RWPE1 (cell line): ENCODE measurements at regions not wholly inside any gene's neighbourhood (a gene's known extent, or its start where the extent isn't known, plus 50 kb on each side); places are given as distances from the start of the nearest gene placed in this dataset.

Experiments used
- CTCF ChIA-PET: fragments of 350-600 bp; sonication (Branson Sonifier 250); formaldehyde crosslinking; extraction: SDS; loops from one replicate; lab custom pipeline; 2021; lab: Yijun Ruan, JAX
- POLR2A ChIA-PET: fragments of 400-600 bp; formaldehyde crosslinking; extraction: SDS; loops from one replicate; lab custom pipeline; 2020; ENCODE audit warnings: antibody characterized with exemption; ENCODE audit not compliant: low non-redundant PET; lab: Yijun Ruan, JAX
- DNase-seq: peaks from one replicate; pipeline ENCODE4 v3.0.0; 2012; ENCODE audit warnings: low spot score
- H3K27ac ChIP-seq: fragments of 450-650 bp; 2 replicates; pipeline ENCODE4 v1.5.1; 2017
- TF ChIP-seq, protein P1 (sequence below): fragments of 450-650 bp; conservative IDR thresholded peaks from 2 replicates; pipeline ENCODE4 v1.5.1; 2017; ENCODE audit warnings: low read depth, mild to moderate bottlenecking

DNA sequence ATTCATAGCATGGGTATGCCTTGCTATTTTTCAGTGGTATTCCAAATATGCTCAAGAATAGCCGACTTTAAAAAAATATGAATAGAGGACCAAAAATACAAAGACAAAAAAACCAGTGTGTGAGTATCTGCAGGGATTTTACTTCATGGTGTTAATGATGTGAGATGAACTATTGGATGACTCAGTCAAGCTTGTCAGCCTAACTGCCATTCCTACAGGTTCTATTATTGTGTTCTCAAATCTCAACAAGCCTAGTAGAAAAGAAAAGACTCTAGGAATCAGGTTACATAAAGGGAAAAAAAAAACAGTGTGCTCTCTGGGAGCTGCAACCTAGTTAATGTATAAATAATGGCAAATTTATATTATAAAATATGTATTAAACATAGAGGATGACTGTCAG is 588.4 kb upstream of the BTBD3 start:
- no peak for DNase-seq
- TF ChIP-seq, protein P1, sequence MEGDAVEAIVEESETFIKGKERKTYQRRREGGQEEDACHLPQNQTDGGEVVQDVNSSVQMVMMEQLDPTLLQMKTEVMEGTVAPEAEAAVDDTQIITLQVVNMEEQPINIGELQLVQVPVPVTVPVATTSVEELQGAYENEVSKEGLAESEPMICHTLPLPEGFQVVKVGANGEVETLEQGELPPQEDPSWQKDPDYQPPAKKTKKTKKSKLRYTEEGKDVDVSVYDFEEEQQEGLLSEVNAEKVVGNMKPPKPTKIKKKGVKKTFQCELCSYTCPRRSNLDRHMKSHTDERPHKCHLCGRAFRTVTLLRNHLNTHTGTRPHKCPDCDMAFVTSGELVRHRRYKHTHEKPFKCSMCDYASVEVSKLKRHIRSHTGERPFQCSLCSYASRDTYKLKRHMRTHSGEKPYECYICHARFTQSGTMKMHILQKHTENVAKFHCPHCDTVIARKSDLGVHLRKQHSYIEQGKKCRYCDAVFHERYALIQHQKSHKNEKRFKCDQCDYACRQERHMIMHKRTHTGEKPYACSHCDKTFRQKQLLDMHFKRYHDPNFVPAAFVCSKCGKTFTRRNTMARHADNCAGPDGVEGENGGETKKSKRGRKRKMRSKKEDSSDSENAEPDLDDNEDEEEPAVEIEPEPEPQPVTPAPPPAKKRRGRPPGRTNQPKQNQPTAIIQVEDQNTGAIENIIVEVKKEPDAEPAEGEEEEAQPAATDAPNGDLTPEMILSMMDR = no peak
- POLR2A ChIA-PET = no interaction called here
- CTCF ChIA-PET = interaction anchor here (0.5 to 0.7 kb wide), 2 partner anchors 9 to 683 kb away, joined by 3 to 4 read pairs; no protein-coding TSS in a partner anchor
- H3K27ac ChIP-seq = no peak overlapping the region

- no peak for DNase-seq
- TF ChIP-seq, protein P1 = no peak
- POLR2A ChIA-PET = no interaction called here
- CTCF ChIA-PET = no interaction called here
- no peak overlapping the region for H3K27ac ChIP-seq
These were observed 586.6 kb upstream of the BTBD3 start for GRCh38 chr20:11331096-11331495.

DNA sequence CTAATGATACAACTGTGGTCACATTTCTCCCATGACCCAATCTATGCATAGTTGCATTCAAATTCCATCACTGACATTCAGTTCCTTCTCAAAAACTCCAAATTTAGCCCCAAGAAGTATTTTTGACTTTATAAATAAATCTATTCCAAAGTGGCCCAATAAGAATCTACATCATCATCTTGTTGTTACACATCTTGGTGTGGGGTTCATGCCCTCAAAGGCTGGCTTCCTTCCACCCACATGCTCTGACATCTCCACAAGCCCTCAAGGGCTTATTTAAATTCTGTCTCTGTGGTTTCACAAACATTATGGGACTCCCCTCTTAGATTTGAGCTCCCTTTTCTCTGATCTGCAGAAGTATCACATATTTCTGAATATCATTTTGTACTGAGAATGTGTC is 585.3 kb upstream of the BTBD3 start:
- POLR2A ChIA-PET = no interaction called here
- no peak overlapping the region for H3K27ac ChIP-seq
- CTCF ChIA-PET = no interaction called here
- DNase-seq = no peak
- TF ChIP-seq, protein P1 = no peak

DNA sequence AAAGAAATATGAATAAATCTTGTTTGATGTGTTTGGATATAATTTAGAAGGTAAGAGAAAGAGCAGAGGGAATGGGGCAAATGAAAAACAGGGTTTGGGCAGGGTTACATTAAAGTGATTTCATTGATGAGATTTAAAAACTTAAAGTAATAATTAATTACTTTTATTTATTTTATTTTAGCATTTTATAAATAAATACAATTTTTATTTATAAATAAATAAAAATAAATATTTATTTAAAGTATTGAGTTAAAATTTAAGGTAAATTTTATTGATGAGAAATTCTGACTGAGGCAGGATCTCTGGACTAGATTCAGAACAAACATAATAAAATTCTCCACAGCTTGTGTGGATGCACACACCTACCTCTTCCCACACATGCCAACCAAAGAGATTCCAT is 584.1 kb upstream of the BTBD3 start:
- ChIA-PET CTCF (interaction anchor here (0.6 kb wide), 1 partner anchor 429 kb away, joined by 3 read pairs; no protein-coding TSS in a partner anchor), POLR2A (no interaction called here)
- H3K27ac ChIP-seq = no peak overlapping the region
- TF ChIP-seq, protein P1 = no peak
- DNase-seq = no peak

GRCh38 chr20:11337361-11338130 is 580.1 kb upstream of the BTBD3 start:
- POLR2A ChIA-PET = no interaction called here
- TF ChIP-seq, protein P1 = no peak
- H3K27ac ChIP-seq = no peak overlapping the region
- DNase-seq = no peak
- CTCF ChIA-PET = interaction anchor here (0.6 to 0.9 kb wide), 2 partner anchors 8 to 726 kb away, joined by 3 to 4 read pairs; no protein-coding TSS in a partner anchor

DNA sequence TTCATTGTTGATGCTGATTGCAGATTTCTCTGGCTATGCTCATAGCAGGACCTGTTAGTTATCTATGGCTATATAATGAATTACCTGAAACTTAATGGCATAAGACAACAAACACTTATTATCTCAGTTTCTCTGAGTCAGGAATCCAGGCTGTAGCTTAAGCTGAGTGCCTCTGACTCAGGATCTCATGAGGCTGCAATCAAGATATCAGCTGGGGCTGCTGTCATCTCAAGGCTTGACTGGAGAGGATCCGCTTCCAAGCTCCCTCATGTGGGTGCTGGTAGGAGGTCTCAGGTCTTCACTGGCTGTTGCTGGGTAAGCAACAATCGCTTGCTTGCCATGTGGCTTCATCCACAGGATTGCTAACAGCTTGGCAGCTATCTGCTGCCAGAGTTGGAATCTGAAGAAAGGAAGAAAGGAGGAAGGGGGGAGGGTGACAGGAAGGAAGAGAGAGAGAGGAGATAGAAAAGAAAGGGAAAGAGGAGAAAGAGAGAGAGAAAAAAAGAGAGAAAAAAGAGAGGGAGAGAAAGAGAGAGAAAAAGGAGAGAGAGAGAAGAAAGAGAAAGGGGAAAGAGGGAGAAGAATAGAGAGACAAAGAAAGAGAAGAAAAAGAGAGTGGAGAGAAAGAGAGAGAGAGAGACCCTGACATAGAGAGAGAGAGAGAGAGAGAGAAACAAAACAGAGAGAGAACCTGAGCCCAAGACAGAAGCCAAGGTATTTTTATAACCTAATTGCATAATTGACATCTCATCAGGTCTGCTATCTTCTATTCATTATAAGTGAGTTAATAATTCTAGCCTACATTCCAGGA is 579.0 kb upstream of the BTBD3 start:
- DNase-seq = no peak
- no peak overlapping the region for H3K27ac ChIP-seq
- TF ChIP-seq, protein P1 = no peak
- ChIA-PET CTCF (interaction anchor here (0.9 kb wide), 1 partner anchor 9 kb away, joined by 4 read pairs; no protein-coding TSS in a partner anchor), POLR2A (no interaction called here)
